Stomach (tissue), 4 donors: ENCODE measurements at regions not wholly inside any gene's neighbourhood (a gene's known extent, or its start where the extent isn't known, plus 50 kb on each side); places are given as distances from the start of the nearest gene placed in this dataset.

ENCODE experiments used
- EP300 ChIP-seq: sonication (generic); formaldehyde crosslinking; IDR thresholded peaks from one replicate; pipeline ENCODE4 v1.6.1; 2017; ENCODE audit warnings: antibody characterized with exemption
- POLR2A ChIP-seq, 4 donors: fragments of 450-650 bp; IDR thresholded peaks; one replicate each; pipeline ENCODE4 v1.6.1; 2016; ENCODE audit warnings: antibody characterized with exemption in 4 of 4, control low read depth in 2 of 4, mild to moderate bottlenecking in 1 of 4, moderate library complexity in 1 of 4
- TF ChIP-seq, protein P1 (sequence below), 7 experiments: fragments of 450-650 bp in 4 of 7; fragments of 200-600 bp in 3 of 7; sonication (generic) in 3 of 7; IDR thresholded peaks; one replicate each; pipeline ENCODE4 v1.5.1; 2016 to 2019; ENCODE audit warnings: antibody characterized with exemption in 7 of 7, control low read depth in 2 of 7, mild to moderate bottlenecking in 1 of 7

GRCh38 chr3:177640319-177640965 lies 443.2 kb upstream of the TBL1XR1 start:
- TF ChIP-seq, protein P1, sequence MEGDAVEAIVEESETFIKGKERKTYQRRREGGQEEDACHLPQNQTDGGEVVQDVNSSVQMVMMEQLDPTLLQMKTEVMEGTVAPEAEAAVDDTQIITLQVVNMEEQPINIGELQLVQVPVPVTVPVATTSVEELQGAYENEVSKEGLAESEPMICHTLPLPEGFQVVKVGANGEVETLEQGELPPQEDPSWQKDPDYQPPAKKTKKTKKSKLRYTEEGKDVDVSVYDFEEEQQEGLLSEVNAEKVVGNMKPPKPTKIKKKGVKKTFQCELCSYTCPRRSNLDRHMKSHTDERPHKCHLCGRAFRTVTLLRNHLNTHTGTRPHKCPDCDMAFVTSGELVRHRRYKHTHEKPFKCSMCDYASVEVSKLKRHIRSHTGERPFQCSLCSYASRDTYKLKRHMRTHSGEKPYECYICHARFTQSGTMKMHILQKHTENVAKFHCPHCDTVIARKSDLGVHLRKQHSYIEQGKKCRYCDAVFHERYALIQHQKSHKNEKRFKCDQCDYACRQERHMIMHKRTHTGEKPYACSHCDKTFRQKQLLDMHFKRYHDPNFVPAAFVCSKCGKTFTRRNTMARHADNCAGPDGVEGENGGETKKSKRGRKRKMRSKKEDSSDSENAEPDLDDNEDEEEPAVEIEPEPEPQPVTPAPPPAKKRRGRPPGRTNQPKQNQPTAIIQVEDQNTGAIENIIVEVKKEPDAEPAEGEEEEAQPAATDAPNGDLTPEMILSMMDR (IDR thresholded peaks at IDR 0.05): no peak
- TF ChIP-seq POLR2A (IDR thresholded peaks at IDR 0.05) (no peak), EP300 (no peak)
